GM18508 (cell line): ENCODE measurements at regions not wholly inside any gene's neighbourhood (a gene's known extent, or its start where the extent isn't known, plus 50 kb on each side); places are given as distances from the start of the nearest gene placed in this dataset.
"Not testable (repeated sequence)": the region's sequence is repeated elsewhere in the genome, so short reads cannot be mapped to it uniquely, and the experiment has no call there.

ENCODE experiments used
- ATAC-seq: cut with Tn5 transposase; IDR thresholded peaks from one replicate; pipeline ENCODE4 v1.9.1; 2021; ENCODE audit warnings: moderate number of reproducible peaks; ENCODE audit not compliant: insufficient read depth, unreplicated experiment

GRCh38 chr5:18489703-18490102 lies 855.4 kb downstream of the TAF11L14 start:
- ATAC-seq, result no peak

GRCh38 chr5:18491349-18491748 lies 857.1 kb downstream of the TAF11L14 start:
- ATAC-seq, result no peak

DNA sequence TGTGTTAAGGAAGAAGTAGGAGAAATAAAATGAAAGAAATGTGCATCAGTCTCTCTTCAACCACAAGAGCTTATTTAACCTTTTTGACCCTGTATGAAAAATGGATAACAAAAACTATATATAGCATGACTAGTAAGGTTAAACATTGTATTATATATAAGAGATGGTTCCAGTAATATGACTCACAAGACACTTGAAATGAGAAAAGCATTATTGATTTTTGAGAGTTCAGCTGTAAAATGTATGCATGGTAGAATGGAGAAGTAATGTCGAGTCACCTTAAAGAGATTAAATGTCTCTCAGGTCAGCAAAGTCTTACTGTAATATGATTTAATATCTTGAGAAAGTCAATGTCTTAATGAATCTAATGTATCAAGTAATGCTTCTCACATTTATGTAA lies 860.9 kb downstream of the TAF11L14 start:
- ATAC-seq, result no peak

GRCh38 chr5:18496041-18496440 lies 861.8 kb downstream of the TAF11L14 start:
- ATAC-seq, result no peak

DNA sequence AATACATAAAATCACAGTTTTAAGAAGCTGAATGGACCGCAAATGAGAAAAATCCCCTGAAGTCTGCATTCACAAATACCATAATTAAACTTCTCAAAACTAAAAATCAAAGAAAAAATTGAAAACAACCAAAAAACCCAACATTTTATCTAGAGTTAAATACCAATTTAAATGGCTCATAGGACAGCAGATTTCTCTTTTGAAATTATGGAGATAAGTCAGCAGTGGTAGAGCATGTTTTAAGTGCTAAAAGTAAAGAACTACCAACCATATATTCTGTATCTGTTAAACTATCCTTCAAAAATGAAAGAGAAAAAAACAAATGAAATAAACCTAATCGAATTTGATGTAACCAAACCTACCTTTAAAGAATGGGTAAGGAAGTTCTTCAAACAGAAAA lies 862.8 kb downstream of the TAF11L14 start:
- no peak for ATAC-seq

GRCh38 chr5:18503797-18504328 lies 869.6 kb downstream of the TAF11L14 start:
- no peak for ATAC-seq

DNA sequence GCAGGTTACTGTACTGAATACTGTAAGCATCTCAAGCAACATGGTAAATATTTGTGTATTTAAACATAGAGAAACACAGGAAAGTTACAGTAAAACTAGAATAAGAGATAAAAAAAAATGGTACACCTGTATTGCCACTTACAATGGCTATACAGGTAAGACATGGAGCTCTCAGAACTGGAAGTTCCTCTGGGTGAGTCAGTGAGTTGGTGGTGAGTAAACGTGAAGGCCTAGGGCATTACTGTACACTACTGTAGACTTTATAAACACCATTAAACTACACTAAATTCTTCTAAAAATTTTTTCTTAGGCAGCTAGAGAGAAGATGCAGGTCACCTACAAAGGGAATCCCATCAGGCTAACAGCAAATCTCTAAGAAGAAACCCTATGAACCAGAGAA lies 872.9 kb downstream of the TAF11L14 start:
- ATAC-seq, result no peak

DNA sequence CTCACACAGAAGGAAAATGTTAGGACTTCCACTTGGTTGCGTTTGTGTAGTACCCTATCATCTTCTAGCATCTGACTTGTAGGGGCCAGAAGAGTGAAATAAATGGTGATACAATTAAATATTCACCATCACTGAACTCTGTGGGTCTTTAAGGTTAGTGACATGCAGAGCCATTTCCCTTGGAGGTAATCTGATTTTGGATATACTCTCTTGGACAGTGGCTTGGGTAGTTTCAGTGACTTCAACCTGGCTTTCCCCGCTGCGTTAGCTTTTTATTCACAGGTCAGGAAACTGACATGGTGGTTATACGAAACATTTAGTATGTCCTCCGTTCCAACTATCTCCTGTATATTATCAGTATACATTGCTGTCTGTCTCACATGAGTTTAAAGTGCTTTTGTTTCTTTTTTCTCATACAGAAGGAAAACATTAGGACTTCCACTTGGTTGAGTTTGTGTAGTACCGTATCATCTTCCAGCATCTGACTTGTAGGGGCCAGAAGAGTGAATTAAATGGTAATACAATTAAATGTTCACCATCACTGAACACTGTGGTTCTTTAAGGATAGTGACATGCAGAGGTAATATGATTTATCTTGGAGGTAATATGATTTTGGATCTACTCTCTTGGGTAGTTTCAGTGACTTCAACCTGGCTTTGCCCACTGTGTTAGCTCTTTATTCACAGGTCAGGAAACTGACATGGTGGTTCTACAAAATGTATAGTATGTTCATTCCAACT lies 883.6 kb downstream of the TAF11L14 start:
- ATAC-seq, result no peak

DNA sequence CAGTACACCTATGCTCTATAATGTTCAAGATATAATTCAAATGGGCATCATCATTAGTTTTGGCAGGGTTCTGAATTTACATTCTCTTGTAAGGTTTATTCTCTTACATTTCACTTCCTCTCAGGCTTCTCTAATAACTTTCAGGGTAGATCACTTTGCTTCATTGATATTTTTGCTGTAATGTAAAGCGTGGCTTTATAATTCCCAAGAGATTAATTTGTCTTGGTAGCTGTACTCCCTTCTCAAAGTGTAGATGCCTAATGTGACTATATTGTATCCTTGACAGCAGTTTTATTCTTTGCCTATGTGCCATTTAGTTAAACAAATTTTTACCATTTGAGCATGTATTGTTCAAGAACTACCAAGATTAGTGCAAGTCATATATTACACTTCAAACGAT lies 889.1 kb downstream of the TAF11L14 start:
- no peak for ATAC-seq

- no peak for ATAC-seq
These were observed 892.6 kb downstream of the TAF11L14 start for GRCh38 chr5:18526792-18527405.

- no peak for ATAC-seq
These were observed 898.9 kb downstream of the TAF11L14 start for GRCh38 chr5:18533137-18533536.

DNA sequence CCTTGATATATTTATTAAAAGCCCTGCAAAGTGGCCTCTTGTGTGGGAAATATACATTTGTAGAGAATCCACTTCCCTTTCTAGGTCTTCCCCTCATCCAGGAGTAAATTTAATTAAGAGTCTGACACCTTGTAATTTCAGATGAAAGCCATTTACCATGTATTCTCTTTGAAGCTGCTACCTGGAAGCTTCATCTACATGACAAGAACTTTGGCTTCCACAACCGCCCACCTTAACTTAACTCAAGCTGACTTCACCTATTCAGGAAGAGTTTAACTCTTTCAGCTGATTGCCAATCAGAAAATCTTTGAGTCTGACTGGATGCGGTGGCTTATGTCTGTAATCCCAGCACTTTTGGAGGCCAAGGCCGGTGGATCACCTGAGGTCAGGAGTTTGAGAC lies 899.9 kb downstream of the TAF11L14 start:
- ATAC-seq, result no peak

DNA sequence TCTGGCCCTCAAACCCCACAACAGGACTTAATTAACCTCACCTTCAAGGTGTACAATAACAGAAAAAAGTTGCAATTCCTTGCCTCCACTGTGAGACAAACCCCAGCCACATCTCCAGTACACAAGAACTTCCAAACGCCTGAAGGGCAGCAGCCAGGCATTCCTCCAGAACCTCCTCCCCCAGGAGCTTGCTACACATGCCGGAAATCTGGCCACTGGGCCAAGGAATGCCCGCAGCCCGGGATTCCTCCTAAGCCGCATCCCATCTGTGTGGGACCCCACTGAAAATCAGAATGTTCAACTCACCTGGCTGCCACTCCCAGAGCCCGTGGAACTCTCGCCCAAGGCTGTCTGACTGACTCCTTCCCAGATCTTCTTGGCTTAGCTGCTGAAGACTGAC lies 901.5 kb downstream of the TAF11L14 start:
- not testable (repeated sequence) for ATAC-seq

DNA sequence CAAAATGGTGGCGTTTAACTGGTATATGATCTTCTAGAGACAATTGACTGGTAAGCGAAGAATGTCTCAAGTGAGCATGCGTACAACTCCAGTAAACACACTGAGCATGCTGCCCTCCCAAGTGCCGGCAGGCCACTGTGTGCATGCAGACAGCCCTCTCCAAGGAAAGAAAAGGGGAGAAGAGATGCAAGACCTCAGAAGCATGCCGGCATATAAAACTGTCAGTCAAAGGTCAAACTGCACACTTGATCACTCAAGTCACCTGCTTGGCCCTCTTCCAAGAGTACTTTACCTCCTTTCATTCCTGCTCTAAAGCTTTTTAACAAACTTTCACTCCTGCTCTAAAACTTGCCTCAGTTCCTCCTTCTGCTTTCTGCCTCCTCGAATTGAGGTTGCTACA lies 910.2 kb downstream of the TAF11L14 start:
- no peak for ATAC-seq

DNA sequence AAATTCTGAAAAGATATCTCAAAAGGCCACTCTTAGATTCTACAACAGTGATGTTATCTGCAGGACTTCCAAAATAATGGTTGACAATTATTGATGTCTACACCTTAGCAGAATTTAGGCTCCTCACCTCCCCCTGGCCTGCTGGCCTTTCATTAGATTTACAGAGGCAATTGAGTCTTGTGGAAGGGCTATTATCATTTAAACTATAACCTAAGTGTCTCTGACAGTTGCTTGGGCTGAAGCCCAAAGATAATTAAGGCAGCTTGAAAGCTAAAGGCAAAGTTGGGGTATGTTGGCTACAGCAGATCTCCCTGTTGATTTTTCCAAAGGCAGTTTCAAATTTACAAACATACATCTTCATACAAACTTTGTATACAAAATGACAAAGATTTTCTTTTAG lies 912.3 kb downstream of the TAF11L14 start:
- no peak for ATAC-seq

DNA sequence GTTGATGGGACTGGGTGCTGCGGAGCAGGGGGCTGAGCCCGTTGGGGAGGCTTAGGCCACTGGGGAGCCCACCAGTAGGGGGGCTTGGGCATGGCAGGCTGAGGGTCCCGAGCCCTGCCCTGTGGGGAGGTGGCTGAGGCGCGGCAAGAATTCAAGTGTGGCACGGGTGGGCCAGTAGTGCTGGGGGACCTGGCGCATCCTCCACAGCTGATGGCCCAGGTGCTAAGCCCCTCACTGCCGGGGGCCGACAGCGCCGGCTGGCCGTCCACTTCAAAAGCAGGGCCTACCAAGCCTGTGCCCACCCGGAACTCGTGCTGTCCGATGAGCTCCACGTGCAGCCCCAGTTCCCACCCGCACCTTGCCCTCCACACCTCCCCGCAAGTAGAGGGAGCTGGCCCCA lies 917.5 kb downstream of the TAF11L14 start:
- ATAC-seq, result no peak

DNA sequence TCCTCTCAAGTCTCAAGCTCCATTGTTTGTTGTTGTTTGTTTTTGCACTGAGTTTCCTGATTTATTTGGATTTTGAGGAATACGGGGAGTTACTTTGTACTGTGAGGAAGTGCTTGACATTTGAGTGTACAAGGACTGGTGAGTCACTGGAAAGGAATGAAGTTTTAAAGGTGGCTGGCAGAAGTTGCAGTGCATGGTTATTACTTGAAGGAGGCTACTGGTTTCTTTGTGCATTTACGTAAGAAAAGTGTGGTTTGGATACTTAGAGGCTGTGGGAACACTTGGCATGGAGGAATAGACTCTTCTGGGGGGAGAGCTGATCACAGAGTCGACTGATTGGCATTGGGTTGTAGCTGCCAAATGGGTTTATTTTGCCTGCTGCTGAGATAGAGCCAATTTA lies 919.0 kb downstream of the TAF11L14 start:
- ATAC-seq, result no peak

GRCh38 chr5:18560602-18561001 lies 926.3 kb downstream of the TAF11L14 start:
- ATAC-seq, result no peak

GRCh38 chr5:18563853-18564252 lies 929.6 kb downstream of the TAF11L14 start:
- no peak for ATAC-seq

GRCh38 chr5:18566671-18567070 lies 932.4 kb downstream of the TAF11L14 start:
- no peak for ATAC-seq

GRCh38 chr5:18576586-18576985 lies 942.3 kb downstream of the TAF11L14 start:
- no peak for ATAC-seq

GRCh38 chr5:18601185-18601584 lies 966.9 kb downstream of the TAF11L14 start:
- no peak for ATAC-seq
